Brain pericyte (primary cell): ENCODE measurements at regions not wholly inside any gene's neighbourhood (a gene's known extent, or its start where the extent isn't known, plus 50 kb on each side); places are given as distances from the start of the nearest gene placed in this dataset.

Experiments
- DNase-seq: peaks from one replicate; pipeline ENCODE4 v3.0.0-alpha.2; 2012; ENCODE audit warnings: low read depth, low spot score

DNA sequence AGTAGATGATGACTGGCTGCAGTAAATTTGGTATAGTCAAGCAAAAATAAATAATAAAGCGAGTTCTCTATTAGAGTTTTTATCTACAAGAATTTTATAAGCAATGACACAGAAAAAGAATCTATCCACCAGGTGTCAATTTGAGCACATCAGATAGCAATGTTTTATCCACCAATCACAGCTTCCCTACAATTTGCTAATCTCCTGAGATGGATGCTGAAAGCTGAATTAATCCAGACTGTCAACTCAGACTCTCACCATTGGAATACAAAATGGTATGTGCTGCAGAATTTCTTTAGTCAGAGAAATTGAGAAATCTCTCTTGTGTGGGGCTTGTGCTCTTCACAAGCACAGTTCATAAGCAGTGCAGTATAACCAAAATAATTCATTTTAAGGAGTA, 888.9 kb upstream of the GHITM start:
- no peak for DNase-seq

DNA sequence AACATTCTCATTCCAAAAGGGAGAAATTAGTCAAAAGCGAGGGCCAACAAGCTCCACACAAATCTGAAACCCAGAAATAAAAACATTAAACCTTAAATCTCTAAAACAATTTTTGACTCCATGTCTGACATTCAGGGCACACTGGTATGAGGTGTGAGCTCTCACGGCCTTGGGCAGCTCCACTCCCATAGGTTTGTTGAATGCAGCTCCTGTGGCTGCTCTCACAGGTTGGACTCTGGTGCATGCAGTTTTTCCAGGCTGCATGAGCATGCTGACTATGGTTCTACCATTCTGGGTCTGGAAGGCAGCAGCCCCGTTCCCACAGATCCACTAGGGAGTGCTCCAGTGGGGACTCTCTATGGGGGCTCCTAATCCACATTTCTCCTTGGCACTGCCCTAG, 887.1 kb upstream of the GHITM start:
- DNase-seq = no peak

DNA sequence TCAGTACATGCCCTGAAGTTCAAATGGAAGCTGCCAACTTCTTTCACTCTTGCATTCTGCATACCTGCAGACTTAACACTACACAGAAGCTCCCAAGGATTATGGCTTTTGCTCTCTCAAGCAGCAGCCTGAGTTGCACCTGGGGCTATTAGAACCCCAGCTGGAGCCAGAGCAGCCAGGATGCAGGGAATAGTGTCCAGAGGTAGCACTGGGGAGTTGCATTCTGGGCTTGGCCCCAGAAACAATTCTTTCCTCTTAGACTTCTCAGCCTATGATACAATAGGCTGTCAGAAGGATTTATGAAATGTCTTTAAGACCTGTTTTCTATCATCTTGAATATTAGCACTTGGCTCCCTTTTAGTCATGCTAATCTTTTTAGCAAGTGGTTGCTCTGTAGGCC, 886.7 kb upstream of the GHITM start:
- no peak for DNase-seq

DNA sequence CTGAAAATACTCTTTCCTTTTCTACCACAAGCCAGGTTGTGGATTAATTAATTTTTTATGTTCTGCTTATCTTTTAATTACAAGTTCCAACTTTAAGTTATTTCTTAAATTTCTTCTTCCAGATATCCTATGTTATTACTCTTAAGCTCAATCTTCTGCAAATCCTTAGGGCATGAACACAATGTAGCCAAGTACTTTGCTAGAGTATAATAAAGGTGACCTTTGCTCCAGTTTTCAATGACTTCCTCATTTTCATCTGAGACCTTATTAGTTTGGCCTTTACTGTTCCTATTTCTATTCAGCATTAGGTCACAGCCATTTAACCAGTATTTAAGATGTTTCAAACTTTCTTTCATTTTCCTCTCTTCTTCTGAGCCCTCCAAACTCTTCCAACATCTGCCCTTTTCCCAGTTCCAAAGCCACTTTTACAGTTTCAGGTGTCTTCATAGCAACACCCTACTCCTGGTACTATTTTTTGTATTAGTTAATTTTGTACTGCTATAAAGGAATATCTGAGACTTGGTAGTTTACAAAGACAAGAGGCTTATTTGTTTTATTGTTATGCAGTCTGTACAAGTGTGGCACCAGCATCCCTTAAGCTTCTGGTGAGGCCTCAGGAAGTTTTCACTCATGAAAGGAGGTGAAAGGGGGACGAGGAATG, 886.2 kb upstream of the GHITM start:
- DNase-seq = no peak

DNA sequence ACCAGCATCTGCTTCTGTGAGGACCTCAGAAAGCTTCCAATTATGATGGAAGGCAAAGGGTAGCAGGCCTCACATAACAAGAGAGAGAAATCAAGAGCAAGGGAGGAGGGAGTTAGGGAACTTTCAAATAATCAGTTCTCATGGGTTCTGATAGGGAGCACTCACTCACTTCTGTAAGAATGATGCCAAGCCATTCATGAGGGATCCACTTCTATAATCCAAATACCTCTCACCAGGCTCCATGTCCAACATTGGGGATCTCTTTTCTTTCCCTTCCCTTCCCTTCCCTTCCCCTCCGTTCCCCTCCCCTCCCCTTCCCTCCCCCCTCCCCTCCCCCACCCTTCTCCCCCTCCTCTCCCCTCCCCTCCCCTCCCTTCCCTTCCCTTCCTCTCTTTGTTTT, 884.6 kb upstream of the GHITM start:
- DNase-seq = no peak

DNA sequence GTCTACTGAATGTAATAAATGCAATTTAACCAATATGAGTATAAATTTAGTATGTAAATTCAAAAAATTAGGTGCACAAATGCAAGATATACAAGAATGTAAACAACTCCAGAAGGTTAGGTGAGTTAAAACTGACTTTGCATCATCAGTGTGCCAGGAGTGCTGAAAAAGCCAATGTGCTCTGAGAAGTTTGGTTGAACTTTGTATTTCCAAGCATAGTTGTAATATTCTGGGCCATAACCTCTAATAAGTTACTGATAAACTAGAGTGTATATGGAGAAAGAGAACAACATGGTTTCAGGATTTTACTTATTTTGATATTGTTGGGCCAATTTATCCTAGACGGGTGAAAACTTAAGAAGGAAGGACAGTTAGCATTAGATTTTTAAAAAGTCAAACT, 876.9 kb upstream of the GHITM start:
- DNase-seq = no peak

DNA sequence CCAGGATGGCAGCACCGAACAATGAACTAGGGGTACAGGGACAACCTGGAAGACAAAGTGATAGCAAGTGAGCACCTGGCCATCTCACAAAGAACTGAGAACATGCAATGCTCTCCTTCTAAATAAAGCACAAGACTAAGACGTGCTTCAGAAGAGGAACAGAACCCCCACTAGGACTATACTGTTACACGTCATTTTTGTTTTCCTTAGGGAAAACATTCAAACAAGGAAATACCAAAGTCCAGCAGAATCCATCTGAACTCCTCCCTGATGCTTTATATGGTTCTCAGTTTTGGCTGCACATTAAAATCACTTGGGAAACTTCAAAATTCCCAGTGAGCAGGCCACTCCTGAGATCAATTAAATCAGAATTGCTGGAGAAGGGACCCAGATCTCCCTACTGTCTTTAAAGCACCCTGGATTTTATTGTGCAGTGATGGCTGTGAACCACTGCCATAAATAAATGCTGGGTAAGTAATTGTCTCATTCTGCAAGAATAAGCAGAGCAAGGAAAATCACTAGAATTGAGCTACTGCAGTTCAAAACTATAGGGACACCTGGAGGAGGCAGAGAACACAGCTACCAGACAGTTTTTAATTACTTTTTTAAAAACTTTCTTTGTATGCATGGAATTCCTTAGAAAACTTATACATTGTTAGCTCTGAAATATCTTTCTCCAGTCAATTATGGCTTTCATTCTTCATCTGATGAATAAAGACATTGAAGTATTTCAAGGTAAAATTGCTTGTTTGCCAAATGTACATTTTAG, 866.5 kb upstream of the GHITM start:
- DNase-seq = no peak

DNA sequence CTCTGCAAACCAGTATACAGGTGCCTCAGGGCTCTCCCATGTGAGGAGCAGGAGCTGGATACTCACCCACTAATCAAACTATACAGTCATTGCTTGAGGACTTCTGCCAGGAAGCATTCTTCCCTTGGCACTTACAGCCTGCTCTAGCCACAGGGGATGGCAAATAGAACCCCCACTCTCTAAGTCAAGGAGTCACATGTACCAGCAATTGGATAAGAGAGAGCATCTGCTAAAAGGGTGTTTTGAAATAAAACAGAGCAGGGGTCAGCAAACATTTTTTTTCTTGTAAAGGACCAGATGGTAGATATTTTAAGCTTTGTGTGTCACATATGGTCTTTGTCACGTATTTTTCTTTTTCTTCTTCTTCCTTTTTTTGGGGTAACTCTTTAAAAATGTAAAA, 865.2 kb upstream of the GHITM start:
- DNase-seq = no peak

DNA sequence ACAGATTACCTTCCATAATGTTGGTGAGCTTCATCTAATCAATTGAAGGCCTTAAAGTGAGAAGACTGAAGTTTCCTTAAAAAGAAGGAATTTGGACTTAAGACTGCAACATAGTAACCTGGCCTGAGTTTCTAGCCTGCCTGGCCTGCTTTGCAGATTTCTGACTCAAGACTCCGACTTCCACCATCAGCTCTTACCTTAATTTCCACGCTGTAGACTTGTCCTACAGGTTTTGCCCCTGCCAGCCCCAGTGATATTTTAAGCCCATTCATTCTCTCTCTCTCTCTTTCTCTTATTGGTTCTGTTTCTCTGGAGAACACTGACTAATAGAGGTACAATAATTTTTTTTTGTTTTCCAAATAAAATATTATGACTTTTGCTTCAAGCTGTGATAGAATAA, 862.3 kb upstream of the GHITM start:
- no peak for DNase-seq

DNA sequence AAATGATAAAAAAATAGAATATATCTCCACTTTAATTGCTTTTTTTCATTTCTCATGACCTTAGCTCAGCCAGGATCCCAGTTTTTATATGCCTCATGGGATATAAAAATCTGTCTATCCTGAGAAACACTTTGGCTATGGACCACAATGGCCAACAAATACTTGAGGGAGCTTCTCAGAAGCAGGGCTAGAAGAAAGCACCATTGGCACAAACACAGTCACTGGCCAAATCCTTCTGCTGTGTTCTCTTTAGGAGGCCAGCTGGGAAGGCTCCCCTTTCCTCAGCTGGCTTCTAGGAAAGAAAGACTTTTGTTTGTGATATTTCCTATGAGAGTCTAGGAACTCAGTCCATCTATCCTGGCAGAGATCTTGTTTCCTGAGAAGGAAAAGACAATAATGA, 856.2 kb upstream of the GHITM start:
- DNase-seq = no peak

DNA sequence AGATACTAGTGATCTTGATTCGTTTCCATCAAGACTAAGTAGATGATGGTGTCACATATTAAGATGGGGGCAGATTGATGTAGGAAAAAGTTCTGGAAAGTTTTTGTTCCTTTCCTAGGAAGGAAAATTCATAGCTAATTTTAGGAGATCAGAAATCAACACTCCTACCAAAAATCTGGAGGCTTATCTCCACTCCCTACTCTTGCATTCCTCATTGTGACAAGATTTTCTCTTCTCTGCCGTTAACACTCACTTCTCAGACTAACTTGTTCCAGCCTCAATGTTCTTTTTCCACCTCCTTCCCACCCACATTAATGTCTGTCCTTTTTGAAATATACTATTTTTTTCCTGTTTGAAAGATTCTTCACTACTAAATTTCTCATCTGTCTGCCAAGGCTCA, 851.9 kb upstream of the GHITM start:
- no peak for DNase-seq

DNA sequence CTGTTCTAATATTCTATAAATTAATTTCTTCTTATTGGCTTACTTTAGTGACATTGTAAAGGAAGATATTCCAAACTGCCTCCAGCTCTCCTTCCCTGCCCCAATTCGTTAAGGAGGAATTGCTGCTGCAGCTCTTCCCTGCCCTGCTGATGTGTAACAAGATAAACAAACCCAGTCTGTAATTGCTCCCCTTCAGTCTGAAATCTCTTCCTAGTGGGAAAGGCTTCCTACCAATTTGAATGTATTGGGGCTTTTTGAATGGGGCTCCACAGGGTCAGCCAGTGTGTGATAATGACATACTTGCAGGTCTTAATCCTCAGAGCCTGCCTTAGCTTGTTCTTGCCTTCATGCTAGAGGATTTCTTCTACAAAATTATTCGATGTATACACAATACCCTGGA, 849.9 kb upstream of the GHITM start:
- DNase-seq = no peak

DNA sequence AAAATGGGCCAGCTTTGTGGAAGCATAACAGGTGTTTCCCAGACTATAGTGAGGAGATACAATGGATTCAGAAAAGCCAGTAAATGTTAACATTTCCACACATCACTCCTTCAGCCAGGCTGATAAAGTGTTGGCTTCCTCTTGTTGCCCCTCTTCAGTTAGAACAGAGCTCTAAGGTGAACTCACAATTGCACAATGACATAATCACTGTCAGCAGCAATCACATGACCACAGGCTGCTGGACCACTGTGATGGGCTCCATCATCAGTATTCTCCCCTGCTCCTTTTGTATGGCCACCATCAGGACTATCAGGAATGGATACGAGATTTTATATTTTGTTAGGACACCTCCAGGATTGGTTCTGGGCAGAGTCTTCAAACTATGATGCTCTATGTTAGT, 849.4 kb upstream of the GHITM start:
- no peak for DNase-seq

DNA sequence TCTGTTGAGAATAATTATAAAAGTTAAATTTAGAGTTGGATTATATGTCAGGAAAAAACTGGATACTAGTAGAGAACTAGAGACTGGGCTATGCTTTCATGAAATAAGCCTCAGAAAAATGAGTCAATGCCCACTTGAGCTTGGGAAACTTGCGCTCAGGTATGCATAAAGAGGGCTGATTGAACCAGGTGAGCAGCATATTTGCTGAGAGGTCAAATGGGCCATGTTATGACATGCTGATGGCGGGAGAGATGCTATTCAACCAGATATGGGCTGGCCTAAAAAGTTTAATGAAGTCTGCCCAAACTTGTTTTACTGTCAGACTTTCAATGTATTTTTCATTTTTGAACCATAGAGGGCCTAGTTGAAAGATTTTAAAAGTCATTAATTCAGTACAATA, 837.6 kb upstream of the GHITM start:
- DNase-seq = no peak

DNA sequence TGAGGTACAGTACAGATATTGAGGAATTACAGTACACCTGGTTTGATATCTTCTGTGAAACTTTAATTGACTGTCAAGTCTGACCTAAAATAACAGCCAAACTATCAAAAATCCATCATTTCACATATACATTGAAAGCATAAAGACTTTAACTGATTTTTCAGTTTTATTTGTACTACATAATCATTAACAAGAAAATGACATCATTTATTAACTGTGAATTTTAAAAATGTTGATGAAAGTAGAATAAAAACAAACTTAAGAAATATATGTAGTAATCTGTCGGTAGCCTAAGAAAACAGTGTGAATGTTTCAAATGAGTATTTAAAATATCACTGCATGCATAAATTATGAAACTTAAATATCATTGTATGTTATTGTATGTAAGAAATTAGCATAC, 836.7 kb upstream of the GHITM start:
- DNase-seq = no peak

DNA sequence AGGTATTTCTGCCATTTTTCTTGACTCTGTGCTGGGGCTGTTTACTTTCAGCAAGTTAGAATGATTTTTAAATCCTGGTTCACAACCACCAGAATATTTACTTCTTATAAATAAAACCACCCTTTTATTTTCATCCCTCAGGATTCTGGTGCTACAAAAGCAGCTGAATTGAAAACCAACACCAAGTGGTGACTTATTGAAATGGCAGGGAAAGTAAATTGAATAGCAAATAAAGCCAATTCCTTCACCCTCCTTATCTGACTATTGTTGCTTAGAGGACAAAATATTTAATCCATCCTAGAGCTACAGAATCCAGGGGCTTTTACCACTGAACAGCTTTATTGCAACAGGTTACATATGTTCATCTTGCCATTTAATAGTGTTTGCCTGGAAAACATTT, 828.6 kb upstream of the GHITM start:
- no peak for DNase-seq

DNA sequence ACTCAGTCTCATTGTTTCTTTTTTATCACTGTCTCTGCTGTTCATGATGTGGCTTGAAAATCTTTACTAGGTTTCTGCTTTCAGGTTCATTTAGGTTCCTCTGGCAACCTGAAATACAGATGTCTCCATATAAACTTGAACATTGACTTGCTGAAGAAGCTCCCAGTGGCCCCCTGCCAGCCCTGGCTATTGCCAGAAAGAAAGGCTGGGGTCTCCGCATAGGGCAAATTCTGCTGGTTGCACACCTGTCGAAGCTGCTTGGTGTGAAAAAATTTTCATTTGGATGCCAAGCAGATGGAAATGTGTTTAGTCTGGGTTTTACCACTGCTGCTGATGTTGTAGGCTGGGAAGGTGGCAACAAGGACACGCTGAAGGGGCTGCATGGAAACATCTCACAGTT, 826.7 kb upstream of the GHITM start:
- DNase-seq = no peak

DNA sequence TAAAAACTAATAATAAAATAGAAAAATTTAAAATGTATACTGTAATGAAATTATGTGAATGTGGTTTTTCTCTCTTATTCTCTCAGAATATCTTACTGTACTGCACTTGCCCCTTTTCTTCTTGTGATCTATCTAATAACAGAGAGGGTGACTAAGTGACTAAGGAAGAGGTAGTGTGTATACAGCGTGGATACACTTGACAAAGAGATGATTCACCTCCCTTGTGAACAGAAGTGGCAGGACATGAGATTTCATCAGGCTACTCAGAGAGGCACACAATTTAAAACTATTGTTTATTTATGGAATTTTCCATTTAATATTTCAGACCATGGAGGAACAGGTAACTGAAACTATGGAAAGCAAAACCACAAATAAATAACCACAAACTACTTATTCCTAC, 806.6 kb upstream of the GHITM start:
- DNase-seq = no peak

DNA sequence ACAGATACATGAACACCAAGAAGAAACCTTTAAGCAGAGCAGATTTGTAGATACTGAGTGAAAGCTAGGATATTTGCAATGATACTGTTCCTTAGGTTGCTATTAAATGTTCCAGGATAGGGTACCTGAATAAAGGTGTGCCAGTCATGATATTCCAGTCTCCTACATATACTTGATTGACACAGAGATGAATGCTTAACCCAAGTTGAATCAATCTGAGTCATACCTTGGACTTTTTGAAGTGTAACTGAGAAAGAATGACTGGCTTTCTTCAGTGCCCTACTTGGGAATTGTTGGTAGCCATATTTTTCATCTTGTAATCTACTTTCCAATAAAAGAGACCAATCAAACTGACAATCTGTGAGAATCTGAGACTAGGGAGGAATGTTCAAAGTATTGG, 805.7 kb upstream of the GHITM start:
- DNase-seq = no peak

DNA sequence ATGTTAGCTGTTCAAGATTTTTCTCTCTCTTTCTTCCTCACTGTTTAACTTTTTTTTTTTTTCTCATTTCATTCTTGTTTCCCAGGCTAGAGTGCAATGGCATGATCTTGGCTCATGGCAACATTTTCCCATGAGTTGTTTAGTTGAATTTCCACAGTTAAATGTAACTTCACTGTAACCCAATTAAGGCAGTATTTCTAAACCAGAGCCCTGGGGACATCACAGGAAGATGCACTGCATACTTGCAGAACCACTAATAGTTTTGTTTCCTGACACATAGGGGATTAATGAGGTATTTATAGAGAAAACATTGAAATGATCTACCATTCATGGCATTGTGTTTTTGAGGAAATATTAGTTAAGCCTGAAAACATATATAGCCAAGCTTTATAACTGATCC, 795.6 kb upstream of the GHITM start:
- no peak for DNase-seq

DNA sequence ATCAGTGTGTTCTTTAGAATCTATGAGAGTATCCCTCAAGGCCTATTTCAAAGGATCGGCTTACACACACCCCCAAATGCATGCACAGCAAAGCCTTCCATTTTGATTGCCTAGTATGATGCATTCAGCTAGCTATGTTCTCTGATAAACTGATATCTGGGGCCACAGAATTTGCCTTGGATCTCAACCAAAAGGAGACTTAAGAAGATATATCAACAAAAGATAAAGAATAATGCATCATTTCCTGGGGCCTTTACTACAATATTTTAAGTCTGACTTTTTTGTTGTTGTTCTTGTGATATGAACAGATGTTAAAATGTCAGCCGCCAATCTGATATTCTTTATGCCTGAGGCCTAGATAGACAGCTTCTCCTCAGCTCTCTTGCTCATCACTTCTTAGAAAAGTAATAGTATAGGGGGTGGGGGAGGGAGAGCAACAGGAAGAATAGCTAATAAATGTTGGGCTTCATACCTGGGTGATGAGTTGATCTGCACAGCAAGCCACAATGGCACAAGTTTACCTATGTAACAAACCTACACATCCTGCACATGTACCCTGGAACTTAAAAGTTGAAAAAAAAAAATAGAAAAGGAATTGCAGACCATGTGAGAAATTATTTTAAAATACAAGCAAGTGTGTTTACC, 792.9 kb upstream of the GHITM start:
- DNase-seq = no peak

DNA sequence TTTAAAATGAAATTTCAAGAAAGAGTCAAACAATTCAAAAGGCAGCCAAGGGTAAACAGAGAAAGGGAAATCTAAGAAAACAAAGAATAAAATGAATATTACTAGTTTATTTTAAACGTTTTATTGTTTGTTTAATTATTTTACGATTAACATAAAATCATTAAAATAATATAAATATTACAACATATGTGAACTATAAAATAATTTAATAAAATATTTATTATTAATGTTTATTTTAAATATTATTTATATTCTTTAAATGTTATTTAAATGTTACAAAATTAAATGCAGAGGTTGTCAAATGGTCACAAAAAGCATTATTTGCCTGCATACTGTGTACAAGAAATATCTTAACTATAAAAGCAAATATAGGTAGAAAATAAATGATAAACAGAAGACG, 786.7 kb upstream of the GHITM start:
- no peak for DNase-seq

DNA sequence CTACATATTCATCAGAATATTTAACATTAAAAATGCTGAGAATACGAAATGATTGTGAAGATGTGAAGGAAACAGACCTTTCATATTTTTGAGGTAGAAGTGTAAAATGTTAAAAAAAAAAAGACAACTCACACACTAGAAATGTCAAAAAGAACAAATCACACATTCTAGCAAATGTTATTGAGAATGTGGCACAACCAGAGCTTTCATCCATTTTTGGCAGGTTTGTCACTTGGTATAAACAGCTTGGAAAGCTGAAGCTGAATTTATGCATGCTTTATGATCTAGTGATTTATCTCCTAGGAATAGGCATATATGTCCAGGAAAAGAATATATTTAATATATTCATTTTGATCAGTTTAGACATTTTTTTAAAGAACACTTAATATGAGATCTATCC, 784.9 kb upstream of the GHITM start:
- no peak for DNase-seq
